ENCODE measurements at regions not wholly inside any gene's neighbourhood (a gene's known extent, or its start where the extent isn't known, plus 50 kb on each side); places are given as distances from the start of the nearest gene placed in this dataset.

DNA sequence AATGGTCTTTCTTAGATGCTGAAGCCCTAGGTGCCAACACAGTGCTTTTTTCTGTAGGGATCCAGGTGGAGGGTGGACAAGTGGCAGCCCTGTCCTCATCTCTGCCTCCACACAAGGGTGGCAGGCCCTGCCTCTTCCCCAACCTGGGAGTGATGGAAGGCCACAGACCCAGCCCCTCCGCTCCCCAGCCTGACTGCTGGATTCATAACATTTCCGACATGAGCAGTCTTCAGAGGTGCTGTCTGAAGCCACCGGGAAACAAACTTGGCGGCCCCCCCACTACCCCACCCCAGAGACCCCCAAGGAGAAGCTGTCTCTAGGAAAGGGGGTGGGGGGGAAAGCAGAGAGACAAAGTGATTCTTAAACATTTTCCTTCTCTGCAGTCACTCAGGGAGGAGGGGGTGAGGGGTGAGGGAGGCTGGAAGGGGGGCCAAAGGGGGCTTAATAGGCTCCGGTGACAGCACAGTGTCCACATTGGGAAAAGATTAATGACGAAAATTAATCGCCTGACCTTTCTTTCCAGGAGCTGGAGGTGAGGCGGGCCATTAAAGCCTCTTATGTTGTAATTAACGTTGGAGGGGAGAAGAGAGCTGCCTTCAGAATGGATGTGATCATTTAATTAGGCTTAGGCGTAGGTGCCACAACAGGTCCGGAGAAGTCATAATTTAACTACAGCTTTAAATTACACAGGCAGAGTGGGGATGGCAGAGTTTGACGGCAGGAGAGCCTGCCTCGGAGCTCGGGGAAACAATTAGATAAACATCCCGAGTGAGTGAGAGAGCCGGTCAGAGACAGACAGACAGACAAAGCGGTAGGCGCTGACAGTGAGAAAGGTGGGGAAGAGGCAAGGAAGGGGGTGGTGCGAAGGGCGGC, 76.8 kb upstream of the FOXP4 start:
- no peak overlapping the region for H3K4me3 ChIP-seq (replicated peaks in 1 of 2; ENCODE audit: low read depth in 1 of 2, low read length in 2 of 2)
- H3K27me3 ChIP-seq (ENCODE audit: insufficient read depth, low read length) = no peaks in the 10 kb centered on the region; the same call in 1 of the 2 replicates
- peak overlapping the region; percentile 44; the same call in 1 of the 2 replicates for H3K27ac ChIP-seq (ENCODE audit: low read depth, low read length)
- no peaks in the 10 kb centered on the region for H4K20me1 ChIP-seq (ENCODE audit: insufficient read depth)
- H3K36me3 ChIP-seq (ENCODE audit: control insufficient read depth in 1 of 2, insufficient read depth in 2 of 2, low read length in 2 of 2) = no peaks in the 10 kb centered on the region
- CTCF ChIA-PET = no interaction called here
- no peaks in the 10 kb centered on the region for H3K9me2 ChIP-seq (ENCODE audit: insufficient read depth)
- POLR2A ChIA-PET = interaction anchor here (0.5 kb wide), 1 partner anchor 36 kb away, joined by 3 read pairs; no protein-coding TSS in a partner anchor
- H3K4me2 ChIP-seq (ENCODE audit: low read length) = no peak overlapping the region
- no TSS peak for BruUV-seq (replicated peaks)
- TF ChIP-seq MAX (IDR thresholded peaks at IDR 0.05) = no peak
- no peak for TF ChIP-seq POLR2AphosphoS5 (IDR thresholded peaks at IDR 0.05; ENCODE audit: low read depth, low read length)
- TF ChIP-seq EZH2phosphoT487 (IDR thresholded peaks at IDR 0.05; ENCODE audit: borderline replicate concordance) = no peak
- no peak for TF ChIP-seq EZH2 (IDR thresholded peaks at IDR 0.05)
- TF ChIP-seq, protein P1, sequence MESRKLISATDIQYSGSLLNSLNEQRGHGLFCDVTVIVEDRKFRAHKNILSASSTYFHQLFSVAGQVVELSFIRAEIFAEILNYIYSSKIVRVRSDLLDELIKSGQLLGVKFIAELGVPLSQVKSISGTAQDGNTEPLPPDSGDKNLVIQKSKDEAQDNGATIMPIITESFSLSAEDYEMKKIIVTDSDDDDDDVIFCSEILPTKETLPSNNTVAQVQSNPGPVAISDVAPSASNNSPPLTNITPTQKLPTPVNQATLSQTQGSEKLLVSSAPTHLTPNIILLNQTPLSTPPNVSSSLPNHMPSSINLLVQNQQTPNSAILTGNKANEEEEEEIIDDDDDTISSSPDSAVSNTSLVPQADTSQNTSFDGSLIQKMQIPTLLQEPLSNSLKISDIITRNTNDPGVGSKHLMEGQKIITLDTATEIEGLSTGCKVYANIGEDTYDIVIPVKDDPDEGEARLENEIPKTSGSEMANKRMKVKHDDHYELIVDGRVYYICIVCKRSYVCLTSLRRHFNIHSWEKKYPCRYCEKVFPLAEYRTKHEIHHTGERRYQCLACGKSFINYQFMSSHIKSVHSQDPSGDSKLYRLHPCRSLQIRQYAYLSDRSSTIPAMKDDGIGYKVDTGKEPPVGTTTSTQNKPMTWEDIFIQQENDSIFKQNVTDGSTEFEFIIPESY (IDR thresholded peaks at IDR 0.05; ENCODE audit: extremely low read depth, insufficient replicate concordance, low read length) = no peak
- TF ChIP-seq SP1 (IDR thresholded peaks at IDR 0.05; ENCODE audit: low read depth) = no peak
- no peak for TF ChIP-seq CTCF (IDR thresholded peaks at IDR 0.05 in 2 of 3, conservative IDR thresholded peaks at IDR 0.05 in 1 of 3; ENCODE audit: borderline replicate concordance in 1 of 3, insufficient read depth in 1 of 3, low read depth in 2 of 3, low read length in 2 of 3)
- no peak for TF ChIP-seq SIN3A (IDR thresholded peaks at IDR 0.05; ENCODE audit: low read depth)
- H3K79me2 ChIP-seq (ENCODE audit: insufficient read depth, low read length) = no peaks in the 10 kb centered on the region
- H3K4me1 ChIP-seq (ENCODE audit: control insufficient read depth in 1 of 2, insufficient read depth in 2 of 2, low read length in 2 of 2) = peaks cover 0 to 20% of the 10 kb centered on the region in 2 experiments; a peak in 2 of 4 replicates
- ATAC-seq (no peak), DNase-seq (ENCODE audit: low read depth, low spot score) (no peak)
- no peak overlapping the region for H3K9ac ChIP-seq (ENCODE audit: low read length)
- no peaks in the 10 kb centered on the region for H3K9me3 ChIP-seq (ENCODE audit: control insufficient read depth in 1 of 2, insufficient read depth in 1 of 2, low read depth in 1 of 2, low read length in 2 of 2)
- no peak overlapping the region for H2AFZ ChIP-seq (ENCODE audit: low read depth, low read length, poor library complexity, severe bottlenecking)
- intact Hi-C loops (cut with micrococcal nuclease) = no loop called here
- RAD21 ChIA-PET (ENCODE audit: low non-redundant PET in 1 of 2, low total read pairs in 2 of 2, uncharacterized antibody in 2 of 2, unreplicated experiment in 2 of 2) = interaction anchor here in 1 of 2 experiments (0.7 kb wide), 1 partner anchor 45 kb away, joined by 5 read pairs; no protein-coding TSS in a partner anchor

All from HCT116 (cell line).